H1 (cell line): ENCODE measurements at regions not wholly inside any gene's neighbourhood (a gene's known extent, or its start where the extent isn't known, plus 50 kb on each side); places are given as distances from the start of the nearest gene placed in this dataset.

Experiments
- CTCF ChIP-seq, 3 experiments: IDR thresholded peaks; 1 replicate in 2 of 3; 2 replicates in 1 of 3; pipeline versions ENCODE4 v1.5.1 to v1.6.1; 2011; ENCODE audit warnings: low read length in 3 of 3, mild to moderate bottlenecking in 3 of 3, inconsistent platforms in 2 of 3, low read depth in 1 of 3, moderate library complexity in 1 of 3; ENCODE audit not compliant: insufficient read depth in 1 of 3; ENCODE audit errors: control extremely low read depth in 1 of 3
- EZH2 ChIP-seq: fragments of 200-600 bp; sonication (generic); IDR thresholded peaks from 2 replicates; pipeline ENCODE4 v1.7.1; 2012; ENCODE audit warnings: low read depth, mild to moderate bottlenecking, moderate library complexity, low read length, inconsistent platforms; ENCODE audit not compliant: severe bottlenecking
- SIN3A ChIP-seq, 2 experiments: IDR thresholded peaks in 1 of 2; conservative IDR thresholded peaks in 1 of 2; 2 replicates each; pipeline ENCODE4 v1.6.1; 2011 to 2012; ENCODE audit warnings: low read length in 2 of 2, improper control_type of control experiment in 1 of 2, low read depth in 1 of 2, mild to moderate bottlenecking in 1 of 2
- ZNF274 ChIP-seq: IDR thresholded peaks from 2 replicates; pipeline ENCODE4 v1.7.0; 2012; ENCODE audit warnings: low read length, borderline replicate concordance; ENCODE audit errors: extremely low read depth

GRCh38 chr10:3907514-3907913, 122.5 kb upstream of the KLF6 start:
- TF ChIP-seq EZH2 (no peak), ZNF274 (no peak), CTCF (IDR thresholded peaks at IDR 0.05; ENCODE audit: control extremely low read depth in 1 of 3, insufficient read depth in 1 of 3, low read depth in 1 of 3, low read length in 3 of 3) (no peak), SIN3A (conservative IDR thresholded peaks at IDR 0.05 in 1 of 2, IDR thresholded peaks at IDR 0.05 in 1 of 2; ENCODE audit: low read depth in 1 of 2, low read length in 2 of 2) (no peak)
